Activated CD8-positive, alpha-beta memory T cell treated with anti-CD3 and anti-CD28 coated beads for 36 hours (primary cell): ENCODE measurements at regions not wholly inside any gene's neighbourhood (a gene's known extent, or its start where the extent isn't known, plus 50 kb on each side); places are given as distances from the start of the nearest gene placed in this dataset.

Experiments
- CTCF ChIA-PET: fragments of 350-600 bp; sonication (Branson Sonifier 250); formaldehyde crosslinking; loops from one replicate; lab custom pipeline; 2021; ENCODE audit warnings: antibody characterized with exemption; lab: Charles Lee
- POLR2A ChIA-PET: fragments of 350-600 bp; sonication (Branson Sonifier 250); formaldehyde crosslinking; loops from one replicate; lab custom pipeline; 2021; ENCODE audit warnings: antibody characterized with exemption; lab: Charles Lee

DNA sequence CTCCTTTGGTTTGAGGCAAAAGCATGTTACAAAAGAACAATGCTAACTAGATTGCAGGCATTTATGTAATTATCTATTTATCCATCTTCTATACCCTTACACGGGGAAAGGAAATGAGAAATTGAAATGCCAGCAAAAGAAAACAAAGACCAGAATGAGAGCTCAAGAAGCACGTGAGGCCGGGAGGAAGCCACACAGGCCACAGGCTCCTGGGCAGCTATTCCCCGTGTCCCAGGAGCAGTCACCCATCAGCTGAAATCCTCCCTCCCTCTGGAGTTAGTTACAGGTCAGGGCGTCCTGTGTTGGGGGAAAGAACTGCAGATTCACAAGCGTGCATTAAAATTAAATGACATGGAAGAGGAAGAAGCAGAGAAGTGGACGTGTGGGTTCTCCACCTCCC lies 64.7 kb upstream of the RPS6KA2 start:
- CTCF ChIA-PET, result no interaction called here
- POLR2A ChIA-PET, result no interaction called here

DNA sequence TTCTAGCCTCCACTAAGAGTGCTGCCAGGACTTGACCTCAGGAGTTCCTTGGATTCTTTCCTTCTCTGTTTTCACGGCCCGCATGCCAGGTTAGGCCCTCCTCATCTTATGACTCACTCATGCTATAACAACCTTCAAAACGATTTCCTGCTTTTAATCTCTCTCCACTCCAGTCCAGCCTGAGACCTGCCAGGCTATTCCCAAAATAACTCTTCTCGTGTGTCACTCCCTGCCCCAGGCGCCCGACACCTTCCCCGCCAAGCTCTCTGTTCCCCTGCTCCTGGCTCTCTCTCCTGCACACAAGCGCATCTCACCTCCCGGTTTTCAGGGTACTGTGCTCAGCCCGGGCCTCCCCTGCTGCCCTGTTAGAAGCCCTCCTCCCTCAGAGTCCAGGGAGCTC lies 64.1 kb upstream of the RPS6KA2 start:
- CTCF ChIA-PET, result no interaction called here
- POLR2A ChIA-PET, result no interaction called here

DNA sequence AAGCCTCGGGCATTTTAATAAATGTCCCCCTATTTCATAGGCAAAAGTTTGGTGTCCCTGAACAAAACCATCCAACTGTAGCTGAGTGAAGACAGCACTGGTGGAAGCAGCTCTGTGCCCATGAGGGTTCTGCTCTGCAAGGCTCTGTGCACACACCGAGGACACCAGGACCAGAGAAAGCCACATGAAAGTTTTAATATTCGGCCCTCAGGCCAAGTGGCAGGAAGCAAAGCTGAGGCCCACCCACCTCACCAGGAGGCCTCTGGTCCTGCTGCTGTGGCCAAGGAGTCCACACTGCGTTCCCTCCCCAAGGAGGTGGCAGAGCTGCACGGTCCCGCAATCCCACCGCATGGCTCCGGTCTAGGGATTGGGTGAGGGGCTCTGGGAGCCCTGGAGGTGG lies 62.6 kb upstream of the RPS6KA2 start:
- ChIA-PET CTCF (no interaction called here), POLR2A (no interaction called here)

DNA sequence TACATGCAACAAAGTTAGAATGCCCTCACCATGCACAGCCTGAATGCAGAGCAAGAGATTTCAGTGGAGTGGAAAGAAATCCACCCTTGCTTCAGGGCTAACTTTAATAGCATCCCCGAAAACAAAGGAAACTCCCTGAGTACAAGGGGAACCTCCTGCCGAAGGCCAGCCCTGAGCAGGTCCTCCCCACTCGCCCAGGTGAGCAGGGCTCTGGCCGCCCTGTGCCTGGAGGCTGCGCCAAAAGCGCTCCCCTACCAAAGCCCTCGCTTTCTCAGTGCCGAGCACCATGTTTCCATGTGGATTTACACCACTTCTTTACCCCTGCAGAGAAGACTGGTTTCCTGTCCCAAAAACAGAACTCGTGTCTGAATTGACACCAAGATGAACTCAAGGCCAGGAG lies 61.9 kb upstream of the RPS6KA2 start:
- POLR2A ChIA-PET, result no interaction called here

DNA sequence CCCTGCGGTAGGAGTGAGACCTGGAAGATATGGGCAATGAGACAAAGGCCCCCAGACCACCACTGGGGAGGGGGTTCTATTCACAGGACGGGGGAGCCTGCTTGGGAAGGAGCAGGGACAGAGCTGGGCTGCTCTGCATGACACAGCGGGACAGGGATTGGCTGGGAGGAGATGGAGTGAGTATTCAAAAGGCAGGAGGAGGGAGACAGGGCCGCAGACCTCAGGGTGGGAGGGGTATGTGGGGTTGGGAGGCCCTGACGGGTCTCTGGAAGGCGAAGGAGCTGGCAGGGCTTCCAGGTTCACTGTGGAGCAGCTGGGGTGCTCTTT lies 60.8 kb upstream of the RPS6KA2 start:
- ChIA-PET CTCF (no interaction called here), POLR2A (no interaction called here)

More for the DNA sequence above, 61.9 kb upstream of the RPS6KA2 start:
- CTCF ChIA-PET, result no interaction called here

DNA sequence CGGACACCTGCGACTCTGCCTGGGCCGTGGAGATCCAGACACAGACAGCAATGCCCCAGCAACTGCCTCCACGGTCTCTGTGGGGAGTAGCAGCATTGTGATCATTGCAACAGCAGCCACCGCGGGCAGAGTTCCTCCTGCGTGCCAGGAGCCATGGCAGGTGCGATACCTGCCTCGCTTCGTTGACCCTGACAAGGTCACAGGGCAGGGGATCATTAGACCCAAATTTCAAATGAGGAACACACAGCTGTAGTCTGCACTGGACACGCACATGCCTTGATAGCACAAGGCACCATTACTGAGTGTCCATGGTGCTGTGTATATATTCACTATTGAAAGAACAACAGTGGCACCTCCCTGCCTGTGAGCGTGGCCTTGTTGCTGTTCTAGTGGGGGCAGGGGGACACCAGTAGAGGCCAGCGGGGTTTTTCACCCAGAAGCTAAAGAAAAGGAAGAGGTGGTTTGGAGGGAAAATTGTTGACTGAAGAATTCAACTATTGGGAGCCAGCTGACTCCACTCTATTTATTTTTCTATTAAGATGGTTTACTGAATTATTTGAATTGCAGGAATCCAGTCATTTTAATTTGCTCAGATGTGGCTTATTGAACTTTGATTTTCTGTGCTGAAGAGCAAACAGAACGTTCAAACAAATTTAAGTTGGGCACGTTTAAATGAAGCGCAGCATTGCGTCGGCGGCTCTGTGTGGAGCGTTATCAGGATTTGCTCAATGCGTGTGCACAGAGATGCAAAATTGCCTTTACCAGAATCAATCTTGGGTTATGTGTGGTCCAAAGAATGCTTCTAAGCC lies 60.2 kb upstream of the RPS6KA2 start:
- ChIA-PET CTCF (no interaction called here), POLR2A (no interaction called here)

DNA sequence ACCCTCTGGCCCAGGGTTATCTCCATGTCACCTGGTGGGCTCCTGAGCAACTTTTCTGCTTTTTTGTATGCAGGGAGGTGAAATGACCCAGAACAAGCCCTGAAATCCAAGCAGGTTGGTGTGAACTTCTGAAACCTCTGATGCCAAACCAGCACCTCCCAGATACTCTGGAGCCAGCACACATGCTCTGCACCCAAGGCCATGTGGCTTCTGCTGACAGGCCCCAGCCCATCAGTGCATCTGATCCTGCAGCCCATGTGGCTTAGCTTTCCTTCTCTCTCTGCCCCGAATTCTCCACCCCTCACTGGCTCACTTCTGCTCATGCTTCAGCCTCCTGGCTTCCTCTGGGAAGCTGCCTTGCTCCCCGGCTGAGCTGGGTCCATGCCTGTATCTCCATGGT lies 59.3 kb upstream of the RPS6KA2 start:
- POLR2A ChIA-PET, result no interaction called here
- CTCF ChIA-PET, result no interaction called here

DNA sequence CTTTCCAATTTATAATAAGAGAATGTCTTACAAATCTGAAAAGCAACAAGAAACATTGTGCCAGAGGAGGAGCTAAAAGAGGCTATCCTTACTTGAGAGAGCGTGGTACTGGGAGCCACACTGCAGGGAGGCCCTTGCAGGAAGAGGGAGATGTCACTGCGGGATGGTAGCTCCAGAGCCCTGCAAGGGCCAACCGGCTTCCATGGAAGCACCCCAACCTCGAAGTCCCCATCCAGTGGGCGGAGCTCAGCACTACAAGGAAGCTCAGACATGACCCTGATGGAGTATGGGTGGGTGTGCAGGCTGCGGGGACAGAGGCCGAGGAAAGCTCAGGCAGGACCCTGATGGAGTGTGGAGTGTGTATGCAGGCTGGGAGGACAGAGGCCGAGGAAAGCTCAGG lies 57.8 kb upstream of the RPS6KA2 start:
- POLR2A ChIA-PET, result no interaction called here

DNA sequence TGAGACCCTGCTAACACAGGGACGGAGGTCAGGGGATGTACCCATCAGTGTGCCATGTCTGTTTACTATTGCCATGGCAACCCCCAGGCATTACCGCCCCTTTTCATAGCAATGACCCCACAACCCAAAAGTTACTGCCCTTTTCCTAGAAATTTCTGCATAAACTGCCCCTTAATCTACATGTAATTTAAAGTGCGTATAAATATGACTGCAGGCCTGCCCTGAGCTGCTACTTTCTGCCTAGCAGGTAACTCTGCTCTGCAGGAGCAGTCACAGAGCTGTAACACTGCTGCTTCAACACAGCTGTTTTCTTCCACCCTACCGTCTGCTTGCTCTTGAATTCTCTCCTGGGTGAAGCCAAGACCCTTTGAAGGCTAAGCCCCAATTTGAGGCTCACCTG lies 57.1 kb upstream of the RPS6KA2 start:
- POLR2A ChIA-PET, result no interaction called here
- CTCF ChIA-PET, result no interaction called here

More for the DNA sequence above, 57.8 kb upstream of the RPS6KA2 start:
- CTCF ChIA-PET, result no interaction called here

DNA sequence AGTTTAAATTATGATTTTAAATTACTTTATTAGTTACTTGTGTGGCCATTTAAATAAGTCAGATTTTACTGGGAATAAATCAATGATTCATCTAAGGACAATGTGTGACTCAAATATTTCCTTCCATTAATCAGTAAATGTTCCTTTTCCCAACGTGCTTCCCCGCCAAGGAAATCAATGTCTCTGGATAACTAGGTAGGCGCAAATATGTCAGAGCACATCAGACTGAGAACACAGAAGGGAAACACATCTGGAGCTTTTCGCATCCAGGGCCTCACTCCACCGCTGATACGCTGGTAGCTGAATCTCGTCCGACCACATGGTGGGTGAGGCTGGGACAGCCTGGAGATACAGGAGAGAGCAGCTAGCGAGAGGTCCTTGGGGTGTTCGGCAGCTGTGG lies 56.4 kb upstream of the RPS6KA2 start:
- CTCF ChIA-PET, result no interaction called here
- POLR2A ChIA-PET, result no interaction called here

DNA sequence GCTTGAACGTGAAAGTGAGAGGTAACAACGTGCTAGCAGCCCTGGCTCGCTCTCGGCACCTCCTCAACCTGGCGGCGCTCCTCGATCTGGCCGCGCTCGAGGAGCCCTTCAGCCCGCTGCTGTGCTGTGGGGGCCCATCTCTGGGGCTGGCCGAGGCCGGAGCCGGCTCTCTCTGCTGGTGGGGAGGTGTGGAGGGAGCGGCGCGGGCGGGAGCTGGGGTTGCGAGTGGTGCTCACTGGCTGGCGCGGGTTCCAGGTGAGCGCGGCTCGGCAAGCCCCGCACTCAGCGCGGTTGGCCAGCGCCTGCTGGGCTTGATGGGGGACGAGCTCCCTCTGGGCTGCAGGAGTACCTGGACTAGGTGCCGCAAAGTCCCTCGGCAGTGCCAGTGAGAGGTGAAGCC lies 52.5 kb upstream of the RPS6KA2 start:
- ChIA-PET POLR2A (no interaction called here), CTCF (no interaction called here)

DNA sequence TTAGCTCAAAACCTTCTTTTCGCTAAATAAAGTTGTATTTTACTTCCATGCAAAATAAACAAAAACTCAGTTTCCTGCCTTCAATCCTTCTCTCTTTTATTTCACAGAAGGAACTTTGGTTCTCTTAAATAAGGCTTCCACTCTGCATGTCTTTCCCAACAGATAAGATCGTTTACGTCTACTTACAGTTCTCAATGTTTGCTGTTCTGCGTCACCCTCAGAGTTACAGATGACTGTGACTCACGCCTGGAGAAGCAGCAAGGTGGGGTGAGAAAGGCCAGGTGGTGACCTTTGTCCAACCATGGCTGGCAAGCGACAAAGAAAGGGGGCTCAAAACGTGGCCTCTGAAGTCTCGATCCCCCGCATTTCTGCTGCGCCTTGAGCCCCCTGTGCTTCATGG lies 51.4 kb upstream of the RPS6KA2 start:
- CTCF ChIA-PET, result no interaction called here
- POLR2A ChIA-PET, result no interaction called here

DNA sequence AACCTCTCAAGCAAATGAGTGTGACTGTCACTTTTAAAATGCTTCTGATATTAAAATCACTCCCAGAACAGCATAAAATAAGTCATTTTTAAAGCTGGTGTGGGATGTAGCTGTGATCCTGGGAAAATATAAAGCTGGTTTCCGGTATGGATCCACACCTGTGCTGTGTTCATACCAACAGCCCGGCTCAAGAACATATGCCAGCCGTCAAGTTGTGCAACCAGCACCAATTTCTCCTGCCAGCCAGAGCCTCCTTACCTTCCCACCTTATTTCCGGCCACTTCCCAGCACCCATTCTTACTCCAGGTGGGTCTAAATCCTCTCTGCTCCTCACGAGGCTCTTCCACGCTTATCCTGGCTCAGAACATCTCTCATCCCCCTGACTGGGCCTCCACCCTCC lies 50.9 kb upstream of the RPS6KA2 start:
- POLR2A ChIA-PET, result no interaction called here
- CTCF ChIA-PET, result no interaction called here
